ENCODE measurements at regions not wholly inside any gene's neighbourhood (a gene's known extent, or its start where the extent isn't known, plus 50 kb on each side); places are given as distances from the start of the nearest gene placed in this dataset.

- TF ChIP-seq POLR2AphosphoS5 (IDR thresholded peaks at IDR 0.05; ENCODE audit: insufficient read depth in 1 of 2, low read depth in 1 of 2) (no peak), CTCF (IDR thresholded peaks at IDR 0.05) (no peak)
Measured at GRCh38 chr6:104418125-104418524, 441.6 kb downstream of the HACE1 start.
